ENCODE measurements at regions not wholly inside any gene's neighbourhood (a gene's known extent, or its start where the extent isn't known, plus 50 kb on each side); places are given as distances from the start of the nearest gene placed in this dataset.
A peak's percentile ranks its signal among the peaks of the same experiment; 100 is the strongest.

GRCh38 chr13:85028035-85028434 is 771.2 kb downstream of the SLITRK6 start:
- TF ChIP-seq POLR2A (IDR thresholded peaks at IDR 0.05; ENCODE audit: low read depth, low read length), result no peak
- no peak for DNase-seq (ENCODE audit: insufficient read length, low spot score)
- FAIRE-seq, result no peak

GRCh38 chr13:85019121-85019520 is 780.1 kb downstream of the SLITRK6 start:
- no peak for FAIRE-seq
- TF ChIP-seq POLR2A (IDR thresholded peaks at IDR 0.05; ENCODE audit: low read depth, low read length), result no peak
- no peak for DNase-seq (ENCODE audit: insufficient read length, low spot score)

GRCh38 chr13:85013006-85013405 is 786.2 kb downstream of the SLITRK6 start:
- FAIRE-seq (peak; percentile 27), DNase-seq (ENCODE audit: insufficient read length, low spot score) (no peak)
- no peak for TF ChIP-seq POLR2A (IDR thresholded peaks at IDR 0.05; ENCODE audit: low read depth, low read length)

DNA sequence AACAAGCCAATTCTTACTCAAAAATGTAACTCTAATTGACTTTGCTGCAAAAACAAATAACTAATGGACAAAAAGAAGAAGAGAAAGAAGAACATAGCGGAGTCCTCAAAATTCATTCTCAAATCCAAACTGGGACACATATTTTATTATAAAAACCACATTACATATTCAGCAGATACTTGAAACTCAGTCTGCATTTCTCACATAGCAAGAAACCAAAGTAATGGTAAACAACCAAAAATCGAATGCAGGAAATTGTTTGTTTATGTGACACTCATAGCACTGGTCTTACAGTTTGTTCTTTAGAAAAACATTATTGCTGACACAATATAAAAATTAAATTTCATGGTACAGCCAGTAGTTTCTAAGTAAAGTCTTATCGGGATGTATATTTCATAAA is 789.8 kb downstream of the SLITRK6 start:
- no peak for FAIRE-seq
- no peak for TF ChIP-seq POLR2A (IDR thresholded peaks at IDR 0.05; ENCODE audit: low read depth, low read length)
- no peak for DNase-seq (ENCODE audit: insufficient read length, low spot score)

DNA sequence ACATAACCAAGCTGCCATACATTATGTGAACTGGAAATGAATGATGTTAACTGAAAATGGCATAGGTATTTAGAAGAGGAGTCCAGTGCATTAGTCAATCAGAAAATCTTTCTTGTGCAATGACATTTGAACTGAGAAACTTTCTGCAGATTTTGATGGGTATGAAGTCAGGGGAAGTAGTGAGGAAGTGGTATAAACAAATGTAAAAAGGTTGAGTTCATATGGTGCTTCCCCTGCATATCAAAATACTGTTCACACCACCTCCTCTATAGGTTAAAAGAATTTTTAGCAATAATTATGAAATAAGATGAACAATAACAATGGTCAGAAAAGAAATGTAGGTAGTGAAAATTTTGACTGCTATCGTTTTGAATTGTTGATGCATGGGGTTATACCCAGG is 800.0 kb downstream of the SLITRK6 start:
- TF ChIP-seq POLR2A (IDR thresholded peaks at IDR 0.05; ENCODE audit: low read depth, low read length), result no peak
- DNase-seq (ENCODE audit: insufficient read length, low spot score), result no peak
- no peak for FAIRE-seq

DNA sequence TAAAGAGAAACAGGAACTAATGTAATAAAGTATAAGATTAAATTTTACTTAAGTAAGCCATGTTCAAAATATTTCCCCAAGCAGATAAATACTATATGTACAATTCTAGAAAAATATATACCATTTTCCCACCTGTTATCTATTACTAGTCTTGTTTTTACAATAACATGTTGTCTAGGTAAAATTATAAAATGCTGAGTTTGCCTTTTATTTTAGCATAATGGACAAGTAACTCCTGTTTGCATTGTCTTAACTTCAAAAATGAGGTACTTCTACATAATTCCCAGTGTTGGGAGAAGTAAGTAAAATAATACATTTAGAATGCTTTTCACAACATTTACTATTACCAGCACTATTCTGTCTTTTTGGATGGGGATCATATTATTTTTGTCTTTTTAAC is 800.5 kb downstream of the SLITRK6 start:
- FAIRE-seq, result no peak
- TF ChIP-seq POLR2A (IDR thresholded peaks at IDR 0.05; ENCODE audit: low read depth, low read length), result no peak
- no peak for DNase-seq (ENCODE audit: insufficient read length, low spot score)

DNA sequence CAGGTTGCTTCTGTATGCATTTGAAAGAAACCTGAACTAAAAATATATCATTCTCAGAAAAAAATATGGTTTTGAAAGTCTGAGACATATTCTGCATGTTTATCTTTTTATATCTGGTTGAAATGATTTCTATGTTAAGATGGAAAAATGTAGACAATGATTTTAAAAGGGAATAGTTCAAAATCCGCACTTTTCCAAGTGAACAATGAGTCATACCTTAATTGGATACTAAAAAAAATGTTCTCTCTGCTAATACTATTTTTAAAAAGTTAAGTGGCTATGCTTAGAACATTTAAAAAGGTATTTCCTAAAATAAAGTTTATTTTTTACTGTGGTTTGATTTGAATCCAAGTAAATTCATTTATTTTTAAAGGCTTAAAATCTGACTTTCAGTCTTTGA is 801.4 kb downstream of the SLITRK6 start:
- TF ChIP-seq POLR2A (IDR thresholded peaks at IDR 0.05; ENCODE audit: low read depth, low read length), result no peak
- FAIRE-seq, result no peak
- no peak for DNase-seq (ENCODE audit: insufficient read length, low spot score)

- TF ChIP-seq POLR2A (IDR thresholded peaks at IDR 0.05; ENCODE audit: low read depth, low read length), result no peak
- DNase-seq (ENCODE audit: insufficient read length, low spot score) (no peak), FAIRE-seq (peak; percentile 78)
Observed at GRCh38 chr13:84994582-84994981, 804.6 kb downstream of the SLITRK6 start.

GRCh38 chr13:84985860-84986259 is 813.4 kb downstream of the SLITRK6 start:
- DNase-seq (ENCODE audit: insufficient read length, low spot score) (no peak), FAIRE-seq (no peak)
- TF ChIP-seq POLR2A (IDR thresholded peaks at IDR 0.05; ENCODE audit: low read depth, low read length), result no peak

DNA sequence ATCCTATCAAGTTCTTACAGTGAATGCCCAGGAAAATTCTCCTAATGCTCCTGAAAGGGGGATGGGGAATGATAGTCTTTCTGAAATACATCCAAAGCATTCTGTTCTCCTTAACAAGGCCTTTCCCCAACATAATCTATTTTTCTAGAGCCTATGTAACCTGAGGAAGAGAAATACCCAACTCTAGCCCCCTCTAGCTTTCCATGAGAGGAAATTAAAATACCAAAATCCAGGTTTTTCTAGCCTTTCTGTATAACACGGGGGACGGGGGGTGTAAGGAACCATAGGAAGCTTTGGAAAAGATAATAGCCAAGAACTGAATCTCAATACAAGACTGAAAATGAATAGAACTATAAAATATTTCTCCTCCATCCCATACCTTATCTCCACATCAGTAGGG is 815.9 kb downstream of the SLITRK6 start:
- TF ChIP-seq POLR2A (IDR thresholded peaks at IDR 0.05; ENCODE audit: low read depth, low read length), result no peak
- no peak for FAIRE-seq
- no peak for DNase-seq (ENCODE audit: insufficient read length, low spot score)

GRCh38 chr13:84980571-84980970 is 818.6 kb downstream of the SLITRK6 start:
- DNase-seq (ENCODE audit: insufficient read length, low spot score) (no peak), FAIRE-seq (no peak)

GRCh38 chr13:84978851-84979250 is 820.4 kb downstream of the SLITRK6 start:
- no peak for FAIRE-seq
- TF ChIP-seq POLR2A (IDR thresholded peaks at IDR 0.05; ENCODE audit: low read depth, low read length), result no peak

More at GRCh38 chr13:84980571-84980970, 818.6 kb downstream of the SLITRK6 start:
- no peak for TF ChIP-seq POLR2A (IDR thresholded peaks at IDR 0.05; ENCODE audit: low read depth, low read length)

GRCh38 chr13:84973661-84974060 is 825.6 kb downstream of the SLITRK6 start:
- no peak for TF ChIP-seq POLR2A (IDR thresholded peaks at IDR 0.05; ENCODE audit: low read depth, low read length)
- DNase-seq (ENCODE audit: insufficient read length, low spot score) (no peak), FAIRE-seq (no peak)

More at GRCh38 chr13:84978851-84979250, 820.4 kb downstream of the SLITRK6 start:
- no peak for DNase-seq (ENCODE audit: insufficient read length, low spot score)

DNA sequence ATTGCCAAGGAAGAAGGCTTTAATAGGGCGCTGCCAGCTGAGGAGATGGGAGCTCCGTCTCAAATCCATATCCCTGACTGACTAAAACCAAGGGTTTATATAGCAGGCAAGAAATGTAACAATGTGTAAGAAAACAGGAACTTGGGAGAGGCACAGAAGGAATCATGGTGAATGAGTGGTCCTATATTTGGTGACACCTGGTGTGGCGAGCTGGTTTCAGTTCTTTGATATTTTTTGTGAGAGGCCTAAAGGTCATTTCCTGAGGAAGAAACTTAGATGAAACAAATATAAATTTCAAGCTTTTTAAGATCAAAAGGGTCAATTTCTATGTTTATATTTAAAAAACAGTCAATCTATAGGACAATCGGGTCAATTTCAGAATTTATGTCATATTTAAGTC is 826.3 kb downstream of the SLITRK6 start:
- DNase-seq (ENCODE audit: insufficient read length, low spot score) (no peak), FAIRE-seq (peak; percentile 6)
- no peak for TF ChIP-seq POLR2A (IDR thresholded peaks at IDR 0.05; ENCODE audit: low read depth, low read length)

DNA sequence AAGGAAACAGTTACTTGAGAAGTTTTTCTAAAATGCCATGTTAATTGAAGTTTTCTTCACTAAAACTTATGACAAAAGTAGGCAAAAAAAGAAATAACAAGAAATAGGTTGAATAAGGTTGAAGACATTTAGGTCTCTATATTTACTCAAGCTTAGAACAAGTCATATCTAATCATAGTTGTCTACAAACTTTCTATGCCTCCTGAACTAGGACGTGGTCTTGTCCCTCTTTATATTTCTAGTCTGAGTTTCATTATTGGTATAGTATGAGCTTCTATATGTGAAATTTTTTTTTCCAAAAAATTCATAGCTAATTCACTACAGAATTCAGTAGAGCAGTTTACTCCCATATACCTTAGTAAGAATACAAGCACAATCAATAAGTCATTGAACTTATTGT is 836.4 kb downstream of the SLITRK6 start:
- no peak for TF ChIP-seq POLR2A (IDR thresholded peaks at IDR 0.05; ENCODE audit: low read depth, low read length)
- DNase-seq (ENCODE audit: insufficient read length, low spot score) (no peak), FAIRE-seq (peak; percentile 71)

- TF ChIP-seq POLR2A (IDR thresholded peaks at IDR 0.05; ENCODE audit: low read depth, low read length), result no peak
- FAIRE-seq (no peak), DNase-seq (ENCODE audit: insufficient read length, low spot score) (no peak)
Observed at GRCh38 chr13:84962141-84962750, 837.0 kb downstream of the SLITRK6 start.
